K562 (cell line): ENCODE measurements at regions not wholly inside any gene's neighbourhood (a gene's known extent, or its start where the extent isn't known, plus 50 kb on each side); places are given as distances from the start of the nearest gene placed in this dataset.

Experiments used
- ATAC-seq: fragments of 200-7000 bp; cut with Tn5 transposase; 3 replicates; pipeline ENCODE4 v1.9.1; 2020; ENCODE audit warnings: moderate library complexity
- BruUV-seq: library from RNA; stranded (reverse); fragments of 400-500 nt; replicated peaks from 2 replicates; lab custom pipeline; 2021; lab: Mats Ljungman, UMichigan
- CTCF ChIA-PET: fragments of 300-600 bp; formaldehyde crosslinking; extraction: SDS; loops from one replicate; lab custom pipeline; 2021; ENCODE audit warnings: low intra/inter-chr PET ratio; lab: Yijun Ruan, JAX
- POLR2A ChIA-PET: fragments of 300-600, 350-650 bp; sonication (Branson Sonifier 250); formaldehyde crosslinking; extraction: SDS; loops from one replicate; lab custom pipeline; 2021; ENCODE audit warnings: antibody characterized with exemption, inconsistent platforms; lab: Yijun Ruan, JAX
- DNase-seq, 4 experiments: peaks; one replicate each; pipeline versions ENCODE4 v3.0.0 to v3.0.0-alpha.2; 2011 to 2018; ENCODE audit warnings: low spot score in 3 of 4, mixed read lengths in 3 of 4; ENCODE audit errors: extremely low read depth in 1 of 4
- FAIRE-seq: peaks from 2 replicates; lab custom pipeline; 2011; peaks lifted over from hg19 to GRCh38; lab: Jason Lieb, UNC
- H2AFZ ChIP-seq: 2 replicates; pipeline ENCODE4 v1.6.0; 2011; ENCODE audit warnings: low read depth, low read length, control low read depth, inconsistent platforms
- H3K27ac ChIP-seq: fragments of 200-600 bp; 3 replicates; pipeline ENCODE4 v1.8.0; 2011; ENCODE audit warnings: low read depth, mild to moderate bottlenecking, control low read depth, inconsistent platforms, low read length, moderate library complexity, mixed read lengths; ENCODE audit errors: extremely low read depth
- H3K27me3 ChIP-seq, 2 experiments: fragments of 300-600 bp in 1 of 2; 2 replicates in 1 of 2; 3 replicates in 1 of 2; pipeline versions ENCODE4 v1.6.0 to v1.8.0; 2011; ENCODE audit warnings: inconsistent platforms in 2 of 2, low read length in 2 of 2, mild to moderate bottlenecking in 1 of 2, mixed read lengths in 1 of 2, moderate library complexity in 1 of 2; ENCODE audit not compliant: control insufficient read depth in 2 of 2, insufficient read depth in 2 of 2
- H3K36me3 ChIP-seq: fragments of 300-600 bp; 3 replicates; pipeline ENCODE4 v1.8.0; 2011; ENCODE audit warnings: mild to moderate bottlenecking, low read length, inconsistent platforms; ENCODE audit not compliant: control insufficient read depth, insufficient read depth
- H3K4me1 ChIP-seq, 2 experiments: fragments of 200-600 bp in 1 of 2; replicated peaks in 1 of 2; 2 replicates in 1 of 2; 3 replicates in 1 of 2; pipeline versions ENCODE4 v1.5.1 to v1.8.0; 2011; ENCODE audit warnings: inconsistent platforms in 2 of 2, low read length in 2 of 2, mild to moderate bottlenecking in 1 of 2, mixed read lengths in 1 of 2, moderate library complexity in 1 of 2; ENCODE audit not compliant: control insufficient read depth in 2 of 2, insufficient read depth in 2 of 2
- H3K4me2 ChIP-seq: 2 replicates; pipeline ENCODE4 v1.6.1; 2011; ENCODE audit warnings: low read length, control low read depth, inconsistent platforms, mixed read lengths; ENCODE audit not compliant: insufficient read depth
- H3K4me3 ChIP-seq: fragments of 200-600 bp; sonication (generic), shearing (Covaris generic); 2 replicates; pipeline ENCODE4 v1.5.1; 2016; ENCODE audit warnings: control low read depth, inconsistent platforms
- H3K79me2 ChIP-seq: fragments of 200-600 bp; 3 replicates; pipeline ENCODE4 v1.8.0; 2011; ENCODE audit warnings: low read length, inconsistent platforms; ENCODE audit not compliant: control insufficient read depth, insufficient read depth
- H3K9ac ChIP-seq, 2 experiments: 2 replicates each; pipeline versions ENCODE4 v1.6.0 to v1.6.1; 2011; ENCODE audit warnings: low read depth in 2 of 2, low read length in 2 of 2, control low read depth in 1 of 2, inconsistent platforms in 1 of 2, mild to moderate bottlenecking in 1 of 2, mixed read lengths in 1 of 2; ENCODE audit not compliant: insufficient read depth in 1 of 2
- H3K9me1 ChIP-seq: one replicate; pipeline ENCODE4 v1.6.0; 2011; ENCODE audit warnings: inconsistent platforms, mild to moderate bottlenecking, low read length, moderate library complexity; ENCODE audit not compliant: control insufficient read depth, insufficient read depth
- H3K9me3 ChIP-seq: replicated peaks from 2 replicates; pipeline ENCODE4 v1.5.1; 2011; ENCODE audit warnings: low read depth, low read length, inconsistent platforms; ENCODE audit not compliant: control insufficient read depth, insufficient read depth
- H4K20me1 ChIP-seq: replicated peaks from 2 replicates; pipeline ENCODE4 v1.6.1; 2011; ENCODE audit warnings: low read length, inconsistent platforms, mixed read lengths; ENCODE audit not compliant: control insufficient read depth, insufficient read depth
- CEBPB ChIP-seq: fragments of 450-650 bp; IDR thresholded peaks from 2 replicates; pipeline ENCODE4 v1.6.1; 2016; ENCODE audit warnings: missing genetic modification characterization, missing compliant biosample characterization
- FUS ChIP-seq: fragments of 200-400 bp; formaldehyde crosslinking; optimal IDR thresholded peaks from 2 replicates; pipeline ENCODE3; 2017; ENCODE audit warnings: low read depth, low read length
- MNT ChIP-seq, 2 experiments: fragments of 450-650 bp; conservative IDR thresholded peaks; 2 replicates each; pipeline ENCODE4 v1.6.1; 2017; ENCODE audit warnings: mild to moderate bottlenecking in 2 of 2, moderate library complexity in 2 of 2
- NEUROD1 ChIP-seq: fragments of 150-350 bp; IDR thresholded peaks from 2 replicates; pipeline ENCODE4 v1.6.1; 2014; ENCODE audit warnings: borderline replicate concordance, low read length, low read depth; ENCODE audit not compliant: partially characterized antibody
- RHOXF2B ChIP-seq: fragments of 250-450 bp; sonication (Bioruptor Pico); conservative IDR thresholded peaks from 2 replicates; pipeline ENCODE4 v1.5.1; 2021
- SNAPC5 ChIP-seq: fragments of 250-450 bp; sonication (Bioruptor Pico); IDR thresholded peaks from 2 replicates; pipeline ENCODE4 v1.8.0; 2021; ENCODE audit warnings: moderate library complexity, mild to moderate bottlenecking, inconsistent platforms
- STAT5B ChIP-seq: fragments of 250-450 bp; sonication (Bioruptor Pico); IDR thresholded peaks from 2 replicates; pipeline ENCODE4 v1.8.0; 2021; ENCODE audit warnings: mild to moderate bottlenecking, inconsistent platforms
- TRIM28 ChIP-seq: fragments of 450-650 bp; IDR thresholded peaks from 2 replicates; pipeline ENCODE4 v1.6.1; 2017
- U2AF2 ChIP-seq: fragments of 200-400 bp; formaldehyde crosslinking; optimal IDR thresholded peaks from 2 replicates; pipeline ENCODE3; 2017; ENCODE audit warnings: low read depth, mild to moderate bottlenecking, low read length
- ZSCAN32 ChIP-seq: fragments of 450-650 bp; formaldehyde crosslinking; IDR thresholded peaks from 2 replicates; pipeline ENCODE4 v1.4.0; 2020; ENCODE audit warnings: mild to moderate bottlenecking, moderate library complexity
- WGBS: fragments of 100-300 bp; shearing (Covaris generic); methylation state at CpG from one replicate; pipeline ENCODE4 v1.1.6; 2016; ENCODE audit warnings: low coverage, mixed read lengths; ENCODE audit not compliant: insufficient coverage; ENCODE audit errors: missing lambda C conversion rate; 5-methylcytosine and 5-hydroxymethylcytosine counted together
- in situ Hi-C: fragments of 300-500 bp; cut with MboI; formaldehyde crosslinking; loops from 4 replicates; pipeline ENCODE4 v1.15.0; 2018; ENCODE audit warnings: inconsistent platforms, mixed read lengths
- intact Hi-C: fragments of 100-400 bp; cut with micrococcal nuclease; formaldehyde crosslinking; loops from 2 replicates; pipeline ENCODE4 v1.14.2; 2022

GRCh38 chr6:8990075-8990474 lies 554.7 kb upstream of the SLC35B3 start:
- no TSS peak for BruUV-seq
- no peak for DNase-seq
- H3K27me3 ChIP-seq = no peaks in the 10 kb centered on the region
- intact Hi-C loops (no loop called here), in situ Hi-C loops (no loop called here)
- H3K27ac ChIP-seq = no peak overlapping the region
- H2AFZ ChIP-seq = no peak overlapping the region
- no peak for ATAC-seq
- ChIA-PET POLR2A (no interaction called here), CTCF (no interaction called here)
- no peaks in the 10 kb centered on the region for H3K36me3 ChIP-seq
- H4K20me1 ChIP-seq = no peaks in the 10 kb centered on the region
- H3K4me3 ChIP-seq = no peak overlapping the region
- no peaks in the 10 kb centered on the region for H3K9me1 ChIP-seq
- FAIRE-seq = no peak
- H3K4me2 ChIP-seq = no peak overlapping the region
- 0% methylated on average over 2 of the region's 2 CpGs for WGBS
- no peaks in the 10 kb centered on the region for H3K79me2 ChIP-seq
- H3K4me1 ChIP-seq = no peaks in the 10 kb centered on the region
- no peaks in the 10 kb centered on the region for H3K9me3 ChIP-seq
- no peak overlapping the region for H3K9ac ChIP-seq
- TF ChIP-seq MNT (conservative IDR thresholded peaks at IDR 0.05) (no peak), FUS (no peak), ZSCAN32 (CRISPR knock-in tag) (no peak), STAT5B (CRISPR knock-in tag) (no peak), TRIM28 (no peak), CEBPB (tag) (no peak), RHOXF2B (CRISPR knock-in tag) (no peak), SNAPC5 (CRISPR knock-in tag) (no peak), NEUROD1 (no peak), U2AF2 (no peak)
